K562 (cell line): ENCODE measurements at regions not wholly inside any gene's neighbourhood (a gene's known extent, or its start where the extent isn't known, plus 50 kb on each side); places are given as distances from the start of the nearest gene placed in this dataset.
A peak's percentile ranks its signal among the peaks of the same experiment; 100 is the strongest.

Experiments
- ATAC-seq: fragments of 200-7000 bp; cut with Tn5 transposase; 3 replicates; pipeline ENCODE4 v1.9.1; 2020; ENCODE audit warnings: moderate library complexity
- BruUV-seq: library from RNA; stranded (reverse); fragments of 400-500 nt; replicated peaks from 2 replicates; lab custom pipeline; 2021; lab: Mats Ljungman, UMichigan
- CTCF ChIA-PET: fragments of 300-600 bp; formaldehyde crosslinking; extraction: SDS; loops from one replicate; lab custom pipeline; 2021; ENCODE audit warnings: low intra/inter-chr PET ratio; lab: Yijun Ruan, JAX
- POLR2A ChIA-PET: fragments of 300-600, 350-650 bp; sonication (Branson Sonifier 250); formaldehyde crosslinking; extraction: SDS; loops from one replicate; lab custom pipeline; 2021; ENCODE audit warnings: antibody characterized with exemption, inconsistent platforms; lab: Yijun Ruan, JAX
- DNase-seq, 4 experiments: peaks; one replicate each; pipeline versions ENCODE4 v3.0.0 to v3.0.0-alpha.2; 2011 to 2018; ENCODE audit warnings: low spot score in 3 of 4, mixed read lengths in 3 of 4; ENCODE audit errors: extremely low read depth in 1 of 4
- FAIRE-seq: peaks from 2 replicates; lab custom pipeline; 2011; peaks lifted over from hg19 to GRCh38; lab: Jason Lieb, UNC
- H2AFZ ChIP-seq: 2 replicates; pipeline ENCODE4 v1.6.0; 2011; ENCODE audit warnings: low read depth, low read length, control low read depth, inconsistent platforms
- H3K27ac ChIP-seq: fragments of 200-600 bp; 3 replicates; pipeline ENCODE4 v1.8.0; 2011; ENCODE audit warnings: low read depth, mild to moderate bottlenecking, control low read depth, inconsistent platforms, low read length, moderate library complexity, mixed read lengths; ENCODE audit errors: extremely low read depth
- H3K27me3 ChIP-seq, 2 experiments: fragments of 300-600 bp in 1 of 2; 2 replicates in 1 of 2; 3 replicates in 1 of 2; pipeline versions ENCODE4 v1.6.0 to v1.8.0; 2011; ENCODE audit warnings: inconsistent platforms in 2 of 2, low read length in 2 of 2, mild to moderate bottlenecking in 1 of 2, mixed read lengths in 1 of 2, moderate library complexity in 1 of 2; ENCODE audit not compliant: control insufficient read depth in 2 of 2, insufficient read depth in 2 of 2
- H3K36me3 ChIP-seq: fragments of 300-600 bp; 3 replicates; pipeline ENCODE4 v1.8.0; 2011; ENCODE audit warnings: mild to moderate bottlenecking, low read length, inconsistent platforms; ENCODE audit not compliant: control insufficient read depth, insufficient read depth
- H3K4me1 ChIP-seq, 2 experiments: fragments of 200-600 bp in 1 of 2; replicated peaks in 1 of 2; 2 replicates in 1 of 2; 3 replicates in 1 of 2; pipeline versions ENCODE4 v1.5.1 to v1.8.0; 2011; ENCODE audit warnings: inconsistent platforms in 2 of 2, low read length in 2 of 2, mild to moderate bottlenecking in 1 of 2, mixed read lengths in 1 of 2, moderate library complexity in 1 of 2; ENCODE audit not compliant: control insufficient read depth in 2 of 2, insufficient read depth in 2 of 2
- H3K4me2 ChIP-seq: 2 replicates; pipeline ENCODE4 v1.6.1; 2011; ENCODE audit warnings: low read length, control low read depth, inconsistent platforms, mixed read lengths; ENCODE audit not compliant: insufficient read depth
- H3K4me3 ChIP-seq: fragments of 200-600 bp; sonication (generic), shearing (Covaris generic); 2 replicates; pipeline ENCODE4 v1.5.1; 2016; ENCODE audit warnings: control low read depth, inconsistent platforms
- H3K79me2 ChIP-seq: fragments of 200-600 bp; 3 replicates; pipeline ENCODE4 v1.8.0; 2011; ENCODE audit warnings: low read length, inconsistent platforms; ENCODE audit not compliant: control insufficient read depth, insufficient read depth
- H3K9ac ChIP-seq, 2 experiments: 2 replicates each; pipeline versions ENCODE4 v1.6.0 to v1.6.1; 2011; ENCODE audit warnings: low read depth in 2 of 2, low read length in 2 of 2, control low read depth in 1 of 2, inconsistent platforms in 1 of 2, mild to moderate bottlenecking in 1 of 2, mixed read lengths in 1 of 2; ENCODE audit not compliant: insufficient read depth in 1 of 2
- H3K9me1 ChIP-seq: one replicate; pipeline ENCODE4 v1.6.0; 2011; ENCODE audit warnings: inconsistent platforms, mild to moderate bottlenecking, low read length, moderate library complexity; ENCODE audit not compliant: control insufficient read depth, insufficient read depth
- H3K9me3 ChIP-seq: replicated peaks from 2 replicates; pipeline ENCODE4 v1.5.1; 2011; ENCODE audit warnings: low read depth, low read length, inconsistent platforms; ENCODE audit not compliant: control insufficient read depth, insufficient read depth
- H4K20me1 ChIP-seq: replicated peaks from 2 replicates; pipeline ENCODE4 v1.6.1; 2011; ENCODE audit warnings: low read length, inconsistent platforms, mixed read lengths; ENCODE audit not compliant: control insufficient read depth, insufficient read depth
- HLTF ChIP-seq: fragments of 450-650 bp; IDR thresholded peaks from 2 replicates; pipeline ENCODE4 v1.6.1; 2016
- MECOM ChIP-seq: fragments of 250-450 bp; sonication (Bioruptor Pico); IDR thresholded peaks from 2 replicates; pipeline ENCODE4 v1.8.0; 2022; ENCODE audit warnings: inconsistent platforms
- RBM25 ChIP-seq: fragments of 200-400 bp; formaldehyde crosslinking; IDR thresholded peaks from 2 replicates; pipeline ENCODE4 v1.6.1; 2018; ENCODE audit warnings: low read length, low read depth, moderate library complexity; ENCODE audit not compliant: severe bottlenecking
- SMARCB1 ChIP-seq: IDR thresholded peaks from 2 replicates; pipeline ENCODE4 v1.6.1; 2011; ENCODE audit warnings: improper control_type of control experiment, low read depth; ENCODE audit not compliant: insufficient read length
- U2AF2 ChIP-seq: fragments of 200-400 bp; formaldehyde crosslinking; optimal IDR thresholded peaks from 2 replicates; pipeline ENCODE3; 2017; ENCODE audit warnings: low read depth, mild to moderate bottlenecking, low read length
- WGBS: fragments of 100-300 bp; shearing (Covaris generic); methylation state at CpG from one replicate; pipeline ENCODE4 v1.1.6; 2016; ENCODE audit warnings: low coverage, mixed read lengths; ENCODE audit not compliant: insufficient coverage; ENCODE audit errors: missing lambda C conversion rate; 5-methylcytosine and 5-hydroxymethylcytosine counted together
- in situ Hi-C: fragments of 300-500 bp; cut with MboI; formaldehyde crosslinking; loops from 4 replicates; pipeline ENCODE4 v1.15.0; 2018; ENCODE audit warnings: inconsistent platforms, mixed read lengths
- intact Hi-C: fragments of 100-400 bp; cut with micrococcal nuclease; formaldehyde crosslinking; loops from 2 replicates; pipeline ENCODE4 v1.14.2; 2022
- TF ChIP-seq, protein P1 (sequence below): sonication (generic); formaldehyde crosslinking; IDR thresholded peaks from 2 replicates; pipeline ENCODE4 v1.8.1; 2023; ENCODE audit warnings: mild to moderate bottlenecking, missing genetic modification reagents
- TF ChIP-seq, protein P2 (sequence below): fragments of 450-650 bp; IDR thresholded peaks from 2 replicates; pipeline ENCODE4 v1.6.1; 2018; ENCODE audit not compliant: partially characterized antibody

DNA sequence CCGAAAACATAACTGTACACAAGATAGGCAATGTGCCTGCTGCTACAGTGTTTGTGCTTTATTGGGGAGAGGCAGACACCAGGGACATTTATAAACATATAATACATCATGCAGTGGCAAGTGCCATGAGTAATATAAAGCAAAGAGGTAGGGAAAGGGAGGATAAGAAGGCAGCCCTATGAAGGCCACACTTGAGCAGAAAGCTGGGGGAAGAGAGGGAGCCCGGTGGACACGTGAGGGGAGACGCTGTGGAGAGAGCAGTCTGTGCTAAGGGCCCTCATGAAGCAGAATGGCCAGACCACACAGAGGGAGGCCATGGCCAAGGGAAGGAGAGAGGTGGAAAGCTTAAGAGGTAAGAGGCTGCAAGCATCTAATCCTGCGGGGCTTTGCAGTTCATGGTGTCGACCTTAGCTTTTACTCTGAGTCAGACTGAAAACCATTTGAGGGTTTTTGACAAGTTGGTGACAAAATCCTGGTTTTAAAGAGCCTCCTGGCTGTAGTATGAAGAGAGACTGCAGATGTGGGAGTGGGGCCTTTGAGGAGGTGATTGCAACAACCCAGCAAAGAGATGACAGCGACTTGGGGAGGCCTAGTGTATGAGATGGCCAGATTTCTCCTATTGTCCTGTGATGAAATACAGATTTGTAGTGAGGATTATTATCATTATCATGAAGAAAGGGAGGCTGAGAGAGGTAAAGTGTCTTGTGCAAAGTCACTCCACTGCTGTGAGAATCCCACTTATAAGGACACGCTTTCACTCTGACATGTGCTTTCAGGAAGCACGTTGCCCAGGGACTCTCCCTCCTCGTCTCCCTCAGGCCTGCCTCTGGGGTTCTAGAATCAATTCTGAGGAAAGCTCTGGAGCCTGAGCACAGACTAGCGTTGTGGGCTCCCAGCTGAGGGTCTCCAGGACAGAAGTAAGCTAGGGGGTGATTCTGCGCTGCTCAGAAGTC lies 192.9 kb downstream of the RHOU start (continued):
- TF ChIP-seq SMARCB1 (no peak), MECOM (CRISPR knock-in tag) (no peak), HLTF (no peak), U2AF2 (no peak)
- TF ChIP-seq, protein P1, sequence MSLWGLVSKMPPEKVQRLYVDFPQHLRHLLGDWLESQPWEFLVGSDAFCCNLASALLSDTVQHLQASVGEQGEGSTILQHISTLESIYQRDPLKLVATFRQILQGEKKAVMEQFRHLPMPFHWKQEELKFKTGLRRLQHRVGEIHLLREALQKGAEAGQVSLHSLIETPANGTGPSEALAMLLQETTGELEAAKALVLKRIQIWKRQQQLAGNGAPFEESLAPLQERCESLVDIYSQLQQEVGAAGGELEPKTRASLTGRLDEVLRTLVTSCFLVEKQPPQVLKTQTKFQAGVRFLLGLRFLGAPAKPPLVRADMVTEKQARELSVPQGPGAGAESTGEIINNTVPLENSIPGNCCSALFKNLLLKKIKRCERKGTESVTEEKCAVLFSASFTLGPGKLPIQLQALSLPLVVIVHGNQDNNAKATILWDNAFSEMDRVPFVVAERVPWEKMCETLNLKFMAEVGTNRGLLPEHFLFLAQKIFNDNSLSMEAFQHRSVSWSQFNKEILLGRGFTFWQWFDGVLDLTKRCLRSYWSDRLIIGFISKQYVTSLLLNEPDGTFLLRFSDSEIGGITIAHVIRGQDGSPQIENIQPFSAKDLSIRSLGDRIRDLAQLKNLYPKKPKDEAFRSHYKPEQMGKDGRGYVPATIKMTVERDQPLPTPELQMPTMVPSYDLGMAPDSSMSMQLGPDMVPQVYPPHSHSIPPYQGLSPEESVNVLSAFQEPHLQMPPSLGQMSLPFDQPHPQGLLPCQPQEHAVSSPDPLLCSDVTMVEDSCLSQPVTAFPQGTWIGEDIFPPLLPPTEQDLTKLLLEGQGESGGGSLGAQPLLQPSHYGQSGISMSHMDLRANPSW (CRISPR knock-in tag): no peak
- TF ChIP-seq, all 486 proteins: peak for 0

DNA sequence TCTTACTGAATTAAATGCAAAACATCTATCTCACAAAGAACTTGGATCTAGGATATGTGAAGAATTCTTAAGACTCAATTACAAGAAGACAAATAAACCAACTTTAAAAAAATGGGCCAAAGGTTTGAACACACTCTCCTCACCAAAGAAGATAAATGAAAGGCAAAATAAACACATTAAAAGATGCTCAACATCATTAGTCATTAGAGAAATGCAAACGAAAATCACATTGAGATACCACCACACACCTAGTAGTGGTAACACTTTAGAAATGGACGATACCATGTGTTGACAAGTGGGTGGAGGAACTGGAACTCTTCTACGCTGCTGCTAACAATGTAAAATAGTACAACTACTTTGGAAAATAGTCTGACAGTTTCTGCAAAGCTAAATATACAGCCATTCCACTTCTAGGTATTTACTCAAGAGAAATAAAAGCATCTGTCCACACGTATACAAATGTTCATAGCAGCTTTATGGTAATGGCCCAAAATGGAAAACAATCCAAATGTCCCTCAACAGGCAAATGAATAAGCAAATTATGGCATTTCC lies 194.3 kb downstream of the RHOU start:
- TF ChIP-seq, protein P2, sequence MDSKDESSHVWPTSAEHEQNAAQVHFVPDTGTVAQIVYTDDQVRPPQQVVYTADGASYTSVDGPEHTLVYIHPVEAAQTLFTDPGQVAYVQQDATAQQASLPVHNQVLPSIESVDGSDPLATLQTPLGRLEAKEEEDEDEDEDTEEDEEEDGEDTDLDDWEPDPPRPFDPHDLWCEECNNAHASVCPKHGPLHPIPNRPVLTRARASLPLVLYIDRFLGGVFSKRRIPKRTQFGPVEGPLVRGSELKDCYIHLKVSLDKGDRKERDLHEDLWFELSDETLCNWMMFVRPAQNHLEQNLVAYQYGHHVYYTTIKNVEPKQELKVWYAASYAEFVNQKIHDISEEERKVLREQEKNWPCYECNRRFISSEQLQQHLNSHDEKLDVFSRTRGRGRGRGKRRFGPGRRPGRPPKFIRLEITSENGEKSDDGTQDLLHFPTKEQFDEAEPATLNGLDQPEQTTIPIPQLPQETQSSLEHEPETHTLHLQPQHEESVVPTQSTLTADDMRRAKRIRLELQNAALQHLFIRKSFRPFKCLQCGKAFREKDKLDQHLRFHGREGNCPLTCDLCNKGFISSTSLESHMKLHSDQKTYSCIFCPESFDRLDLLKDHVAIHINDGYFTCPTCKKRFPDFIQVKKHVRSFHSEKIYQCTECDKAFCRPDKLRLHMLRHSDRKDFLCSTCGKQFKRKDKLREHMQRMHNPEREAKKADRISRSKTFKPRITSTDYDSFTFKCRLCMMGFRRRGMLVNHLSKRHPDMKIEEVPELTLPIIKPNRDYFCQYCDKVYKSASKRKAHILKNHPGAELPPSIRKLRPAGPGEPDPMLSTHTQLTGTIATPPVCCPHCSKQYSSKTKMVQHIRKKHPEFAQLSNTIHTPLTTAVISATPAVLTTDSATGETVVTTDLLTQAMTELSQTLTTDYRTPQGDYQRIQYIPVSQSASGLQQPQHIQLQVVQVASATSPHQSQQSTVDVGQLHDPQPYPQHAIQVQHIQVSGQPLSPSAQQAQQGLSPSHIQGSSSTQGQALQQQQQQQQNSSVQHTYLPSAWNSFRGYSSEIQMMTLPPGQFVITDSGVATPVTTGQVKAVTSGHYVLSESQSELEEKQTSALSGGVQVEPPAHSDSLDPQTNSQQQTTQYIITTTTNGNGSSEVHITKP: peak; percentile 88
- no peak for TF ChIP-seq RBM25
- TF ChIP-seq, all 486 proteins: peak for 1
- in situ Hi-C loops (no loop called here), intact Hi-C loops (no loop called here)
- H2AFZ ChIP-seq: no peak overlapping the region
- H3K4me1 ChIP-seq: no peaks in the 10 kb centered on the region; a peak in 1 of 5 replicates
- DNase-seq (no peak), ATAC-seq (no peak), FAIRE-seq (no peak)
- BruUV-seq: no TSS peak
- CTCF ChIA-PET: no interaction called here
- no peak overlapping the region for H3K9ac ChIP-seq
- H3K4me3 ChIP-seq: no peak overlapping the region
- no peaks in the 10 kb centered on the region for H3K9me1 ChIP-seq
- WGBS: 0% methylated on average over 4 of the region's 4 CpGs
- H3K27me3 ChIP-seq: peaks cover 9 to 10% of the 10 kb centered on the region in 2 experiments
- no peak overlapping the region for H3K27ac ChIP-seq
- no peaks in the 10 kb centered on the region for H3K36me3 ChIP-seq
- H3K9me3 ChIP-seq: no peaks in the 10 kb centered on the region
- H3K79me2 ChIP-seq: no peaks in the 10 kb centered on the region
- no peaks in the 10 kb centered on the region for H4K20me1 ChIP-seq
- POLR2A ChIA-PET: no interaction called here
- no peak overlapping the region for H3K4me2 ChIP-seq
